CD4-positive, alpha-beta T cell treated with Interleukin-10 for 1 hour (primary cell): ENCODE measurements at regions not wholly inside any gene's neighbourhood (a gene's known extent, or its start where the extent isn't known, plus 50 kb on each side); places are given as distances from the start of the nearest gene placed in this dataset.
"Not testable (repeated sequence)": the region's sequence is repeated elsewhere in the genome, so short reads cannot be mapped to it uniquely, and the experiment has no call there.

Experiments
- DNase-seq: peaks from one replicate; pipeline ENCODE4 v3.0.0-alpha.2; 2020

GRCh38 chr12:111247083-111247783 lies 121.7 kb downstream of the PHETA1 start:
- no peak for DNase-seq

- no peak for DNase-seq
Measured at GRCh38 chr12:111246477-111247011, 122.4 kb downstream of the PHETA1 start.

GRCh38 chr12:111245701-111246476 lies 123.0 kb downstream of the PHETA1 start:
- no peak for DNase-seq

- no peak for DNase-seq
Measured at GRCh38 chr12:111244673-111245072, 124.2 kb downstream of the PHETA1 start.

GRCh38 chr12:111242817-111243216 lies 126.1 kb downstream of the PHETA1 start:
- not testable (repeated sequence) for DNase-seq

GRCh38 chr12:111242184-111242583 lies 126.7 kb downstream of the PHETA1 start:
- no peak for DNase-seq

GRCh38 chr12:111240374-111240773 lies 128.5 kb downstream of the PHETA1 start:
- no peak for DNase-seq

GRCh38 chr12:111239235-111239634 lies 129.7 kb downstream of the PHETA1 start:
- no peak for DNase-seq

GRCh38 chr12:111238075-111238734 lies 130.7 kb downstream of the PHETA1 start:
- no peak for DNase-seq

GRCh38 chr12:111234491-111234890 lies 134.4 kb downstream of the PHETA1 start:
- not testable (repeated sequence) for DNase-seq

- no peak for DNase-seq
Measured at GRCh38 chr12:111233786-111234185, 135.1 kb downstream of the PHETA1 start.

- DNase-seq = no peak
Measured at GRCh38 chr12:111230649-111231048, 138.2 kb downstream of the PHETA1 start.

- no peak for DNase-seq
Measured at GRCh38 chr12:111228916-111229666, 139.8 kb downstream of the PHETA1 start.

GRCh38 chr12:111227476-111228420 lies 141.1 kb downstream of the PHETA1 start:
- no peak for DNase-seq

GRCh38 chr12:111226680-111227079 lies 142.2 kb downstream of the PHETA1 start:
- DNase-seq = no peak

GRCh38 chr12:111225307-111225706 lies 143.6 kb downstream of the PHETA1 start:
- DNase-seq = no peak

GRCh38 chr12:111224186-111225066 lies 144.5 kb downstream of the PHETA1 start:
- no peak for DNase-seq

- no peak for DNase-seq
Measured at GRCh38 chr12:111222523-111222922, 146.4 kb downstream of the PHETA1 start.

GRCh38 chr12:111222027-111222414 lies 146.9 kb downstream of the PHETA1 start:
- no peak for DNase-seq
